H1 (cell line): ENCODE measurements at regions not wholly inside any gene's neighbourhood (a gene's known extent, or its start where the extent isn't known, plus 50 kb on each side); places are given as distances from the start of the nearest gene placed in this dataset.

Experiments used
- CTCF ChIA-PET: fragments of 300-600 bp; sonication (Branson Sonifier 250); formaldehyde crosslinking; loops from one replicate; lab custom pipeline; 2021; ENCODE audit not compliant: partially characterized antibody; lab: Charles Lee
- POLR2A ChIA-PET: fragments of 300-600 bp; sonication (Branson Sonifier 250); formaldehyde crosslinking; loops from one replicate; lab custom pipeline; 2021; ENCODE audit warnings: inconsistent platforms; ENCODE audit not compliant: partially characterized antibody; lab: Charles Lee
- DNase-seq, 2 experiments: peaks; one replicate each; pipeline versions ENCODE4 v3.0.0 to v3.0.0-alpha.2; 2010 to 2022; ENCODE audit warnings: low spot score in 2 of 2, low read depth in 1 of 2, mixed read lengths in 1 of 2
- FAIRE-seq: peaks from 2 replicates; lab custom pipeline; 2011; peaks lifted over from hg19 to GRCh38; lab: Jason Lieb, UNC
- H2AFZ ChIP-seq: 2 replicates; pipeline ENCODE4 v1.8.1; 2012; ENCODE audit warnings: low read length, inconsistent platforms
- H2AK5ac ChIP-seq: 2 replicates; pipeline ENCODE4 v1.6.1; 2013; ENCODE audit warnings: low read depth, low read length
- H2BK120ac ChIP-seq: replicated peaks from 2 replicates; pipeline ENCODE3; 2013; ENCODE audit warnings: low read depth, low read length, inconsistent platforms
- H2BK12ac ChIP-seq: 2 replicates; pipeline ENCODE4 v1.6.1; 2013; ENCODE audit warnings: low read depth, low read length
- H2BK15ac ChIP-seq: 2 replicates; pipeline ENCODE4 v1.6.1; 2013; ENCODE audit warnings: low read length
- H2BK20ac ChIP-seq: 2 replicates; pipeline ENCODE4 v1.6.1; 2013; ENCODE audit warnings: low read length
- H2BK5ac ChIP-seq: 2 replicates; pipeline ENCODE4 v1.6.1; 2013; ENCODE audit warnings: low read depth, low read length
- H3K14ac ChIP-seq: 2 replicates; pipeline ENCODE4 v1.6.1; 2013; ENCODE audit warnings: inconsistent platforms; ENCODE audit not compliant: insufficient read length
- H3K18ac ChIP-seq: 2 replicates; pipeline ENCODE4 v1.6.1; 2013; ENCODE audit warnings: low read length; ENCODE audit errors: extremely low read depth
- H3K23ac ChIP-seq: 2 replicates; pipeline ENCODE4 v1.6.1; 2013; ENCODE audit warnings: inconsistent platforms; ENCODE audit not compliant: insufficient read length
- H3K23me2 ChIP-seq: 2 replicates; pipeline ENCODE4 v1.6.1; 2013; ENCODE audit warnings: low read depth, low read length
- H3K27ac ChIP-seq: 2 replicates; pipeline ENCODE4 v1.6.1; 2011; ENCODE audit warnings: low read depth, low read length, inconsistent platforms
- H3K27me3 ChIP-seq, 4 experiments: replicated peaks in 1 of 4; 1 replicate in 1 of 4; 2 replicates in 3 of 4; pipeline versions ENCODE4 v1.6.1 to v1.8.1; 2011 to 2013; ENCODE audit warnings: low read length in 3 of 4, mild to moderate bottlenecking in 3 of 4, inconsistent platforms in 2 of 4, mixed read lengths in 2 of 4, moderate library complexity in 1 of 4; ENCODE audit not compliant: control insufficient read depth in 3 of 4, insufficient read depth in 3 of 4; ENCODE audit errors: extremely low read depth in 1 of 4
- H3K36me3 ChIP-seq, 4 experiments: 2 replicates each; pipeline versions ENCODE4 v1.6.1 to v1.8.1; 2011 to 2013; ENCODE audit warnings: mild to moderate bottlenecking in 4 of 4, low read length in 3 of 4, moderate library complexity in 2 of 4, control low read depth in 1 of 4, inconsistent platforms in 1 of 4; ENCODE audit not compliant: insufficient read depth in 4 of 4, control insufficient read depth in 2 of 4
- H3K4ac ChIP-seq: replicated peaks from 2 replicates; pipeline ENCODE3; 2013; ENCODE audit warnings: low read length, low read depth, mixed read lengths, inconsistent platforms; ENCODE audit not compliant: insufficient read length
- H3K4me1 ChIP-seq, 4 experiments: replicated peaks in 1 of 4; 1 replicate in 1 of 4; 2 replicates in 3 of 4; pipeline versions ENCODE4 v1.6.1 to v1.8.1; 2011 to 2013; ENCODE audit warnings: low read length in 3 of 4, inconsistent platforms in 2 of 4, mixed read lengths in 1 of 4; ENCODE audit not compliant: insufficient read depth in 4 of 4, control insufficient read depth in 3 of 4
- H3K4me2 ChIP-seq, 2 experiments: 2 replicates each; pipeline versions ENCODE4 v1.6.1 to v1.8.1; 2011 to 2013; ENCODE audit warnings: low read depth in 2 of 2, low read length in 2 of 2, control low read depth in 1 of 2, inconsistent platforms in 1 of 2, mild to moderate bottlenecking in 1 of 2; ENCODE audit not compliant: insufficient read depth in 1 of 2
- H3K4me3 ChIP-seq, 4 experiments: fragments of 200-600, 300-600 bp in 1 of 4; sonication (generic), shearing (Covaris generic), sonication (Bioruptor Twin) in 1 of 4; 2 replicates each; pipeline versions ENCODE4 v1.5.1 to v1.8.1; 2011 to 2016; ENCODE audit warnings: low read length in 4 of 4, low read depth in 3 of 4, control low read depth in 2 of 4, inconsistent platforms in 2 of 4, mild to moderate bottlenecking in 2 of 4, mixed read lengths in 1 of 4, moderate library complexity in 1 of 4; ENCODE audit not compliant: insufficient read depth in 2 of 4; ENCODE audit errors: extremely low read depth in 1 of 4
- H3K56ac ChIP-seq: replicated peaks from 2 replicates; pipeline ENCODE3; 2013; ENCODE audit warnings: low read depth, mild to moderate bottlenecking, mixed read lengths, low read length, inconsistent platforms; ENCODE audit not compliant: insufficient read length
- H3K79me1 ChIP-seq: 2 replicates; pipeline ENCODE4 v1.6.1; 2013; ENCODE audit warnings: low read depth, low read length, control low read depth
- H3K79me2 ChIP-seq, 2 experiments: 2 replicates each; pipeline versions ENCODE4 v1.6.1 to v1.8.1; 2012 to 2013; ENCODE audit warnings: low read length in 2 of 2, mild to moderate bottlenecking in 2 of 2, inconsistent platforms in 1 of 2; ENCODE audit not compliant: insufficient read depth in 2 of 2, control insufficient read depth in 1 of 2
- H3K9ac ChIP-seq, 4 experiments: replicated peaks in 1 of 4; 1 replicate in 1 of 4; 2 replicates in 3 of 4; pipeline versions ENCODE4 v1.6.1 to v1.8.1; 2011 to 2013; ENCODE audit warnings: low read depth in 3 of 4, low read length in 3 of 4, control low read depth in 2 of 4, mild to moderate bottlenecking in 2 of 4, moderate library complexity in 2 of 4, inconsistent platforms in 1 of 4; ENCODE audit errors: extremely low read depth in 1 of 4
- H3K9me3 ChIP-seq, 2 experiments: 2 replicates each; pipeline versions ENCODE4 v1.6.1 to v1.8.1; 2012 to 2013; ENCODE audit warnings: mild to moderate bottlenecking in 2 of 2, moderate library complexity in 2 of 2, control low read depth in 1 of 2, inconsistent platforms in 1 of 2, low read depth in 1 of 2, low read length in 1 of 2, mixed read lengths in 1 of 2; ENCODE audit not compliant: insufficient read depth in 2 of 2
- H4K20me1 ChIP-seq, 2 experiments: replicated peaks in 1 of 2; 2 replicates each; pipeline versions ENCODE3 to v1.8.1; 2011 to 2013; ENCODE audit warnings: inconsistent platforms in 2 of 2, low read length in 2 of 2, mild to moderate bottlenecking in 1 of 2; ENCODE audit not compliant: insufficient read depth in 2 of 2, control insufficient read depth in 1 of 2
- H4K5ac ChIP-seq: 2 replicates; pipeline ENCODE4 v1.6.1; 2013; ENCODE audit warnings: low read length, low read depth, mixed read lengths, inconsistent platforms; ENCODE audit not compliant: insufficient read length
- H4K8ac ChIP-seq: 2 replicates; pipeline ENCODE4 v1.8.0; 2013; ENCODE audit warnings: mild to moderate bottlenecking, moderate library complexity, low read length, inconsistent platforms; ENCODE audit not compliant: insufficient read depth; ENCODE audit errors: extremely low read depth
- H4K91ac ChIP-seq: replicated peaks from 2 replicates; pipeline ENCODE3; 2013; ENCODE audit warnings: low read length, mixed read lengths, inconsistent platforms; ENCODE audit not compliant: insufficient read length
- BCL11A ChIP-seq, 2 experiments: IDR thresholded peaks; one replicate each; pipeline ENCODE4 v1.6.1; 2011; ENCODE audit warnings: low read depth in 2 of 2, low read length in 2 of 2, mild to moderate bottlenecking in 2 of 2
- CEBPB ChIP-seq: IDR thresholded peaks from 2 replicates; pipeline ENCODE4 v1.6.1; 2012; ENCODE audit warnings: low read depth, low read length
- EZH2 ChIP-seq: fragments of 200-600 bp; sonication (generic); IDR thresholded peaks from 2 replicates; pipeline ENCODE4 v1.7.1; 2012; ENCODE audit warnings: low read depth, mild to moderate bottlenecking, moderate library complexity, low read length, inconsistent platforms; ENCODE audit not compliant: severe bottlenecking
- RFX5 ChIP-seq: IDR thresholded peaks from 2 replicates; pipeline ENCODE4 v1.6.1; 2011; ENCODE audit warnings: low read depth, low read length, improper control_type of control experiment, borderline replicate concordance
- SIRT6 ChIP-seq: IDR thresholded peaks from one replicate; pipeline ENCODE4 v1.7.1; 2012; ENCODE audit warnings: low read length, inconsistent platforms
- TBP ChIP-seq: IDR thresholded peaks from 2 replicates; pipeline ENCODE4 v1.6.1; 2011; ENCODE audit warnings: low read depth, low read length, improper control_type of control experiment
- YY1 ChIP-seq: IDR thresholded peaks from 2 replicates; pipeline ENCODE4 v1.6.1; 2011; ENCODE audit warnings: low read depth, mild to moderate bottlenecking, low read length
- ZNF274 ChIP-seq: IDR thresholded peaks from 2 replicates; pipeline ENCODE4 v1.7.0; 2012; ENCODE audit warnings: low read length, borderline replicate concordance; ENCODE audit errors: extremely low read depth
- WGBS, 2 experiments: shearing (Covaris generic) in 1 of 2; methylation state at CpG; one replicate each; pipeline versions ENCODE4 v1.1.6 to v1.1.7; 2013 to 2015; ENCODE audit warnings: low lambda C conversion rate in 2 of 2, mixed read lengths in 2 of 2, inconsistent platforms in 1 of 2, low coverage in 1 of 2, missing lambda C conversion rate in 1 of 2; ENCODE audit not compliant: insufficient replicate concordance in 2 of 2, insufficient coverage in 1 of 2, insufficient read length in 1 of 2; ENCODE audit errors: extremely low coverage in 1 of 2, missing lambda C conversion rate in 1 of 2; 5-methylcytosine and 5-hydroxymethylcytosine counted together
- TF ChIP-seq, protein P1 (sequence below): IDR thresholded peaks from 2 replicates; pipeline ENCODE4 v1.6.1; 2012; ENCODE audit warnings: low read length, inconsistent platforms
- TF ChIP-seq, protein P2 (sequence below): IDR thresholded peaks from 2 replicates; pipeline ENCODE4 v1.6.1; 2012; ENCODE audit warnings: inconsistent platforms

DNA sequence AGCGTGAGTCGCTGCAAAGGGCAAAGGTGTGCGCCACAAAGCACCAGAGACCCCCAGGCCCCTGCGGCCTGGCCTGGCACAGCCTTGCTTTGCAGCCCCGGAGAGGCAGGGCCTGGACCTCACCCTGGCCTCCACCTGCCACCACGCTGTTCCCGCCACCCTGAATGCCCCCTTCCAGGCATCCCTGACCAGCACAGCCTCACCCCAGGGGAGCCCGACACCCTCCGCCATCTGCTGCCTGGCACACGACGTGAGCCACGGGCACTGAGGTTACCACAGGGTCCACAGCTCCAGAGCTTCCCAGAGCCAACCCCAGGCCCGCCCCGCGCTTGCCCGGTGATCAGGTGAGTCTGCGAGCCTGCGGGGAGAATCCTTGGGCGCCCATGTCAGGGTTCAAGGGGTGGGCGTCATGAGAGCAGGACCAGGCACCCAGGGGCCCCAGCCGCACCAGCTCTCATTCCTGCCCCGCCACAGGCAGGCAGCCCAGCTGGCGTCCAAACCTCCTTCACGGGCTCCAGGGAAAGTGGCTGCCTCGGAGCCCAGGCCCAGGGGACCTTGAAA is 171.3 kb downstream of the BRD1 start:
- Histone ChIP-seq H3K79me1 (no peaks in the 10 kb centered on the region), H3K4me1 (peaks cover 0 to 7% (median 4%) of the 10 kb centered on the region in 4 experiments; a peak in 5 of 7 replicates), H2BK120ac (no peak overlapping the region), H2BK20ac (no peak overlapping the region), H3K27me3 (no peaks in the 10 kb centered on the region), H2BK12ac (no peak overlapping the region), H3K4me2 (no peak overlapping the region), H2BK5ac (no peak overlapping the region), H3K9me3 (no peaks in the 10 kb centered on the region), H3K14ac (no peak overlapping the region), H3K36me3 (no peaks in the 10 kb centered on the region), H3K56ac (no peak overlapping the region), H3K4ac (no peak overlapping the region), H4K5ac (no peak overlapping the region), H3K18ac (no peak overlapping the region), H2BK15ac (no peak overlapping the region), H2AK5ac (no peak overlapping the region), H4K20me1 (no peaks in the 10 kb centered on the region), H3K79me2 (no peaks in the 10 kb centered on the region), H4K8ac (no peak overlapping the region), H4K91ac (no peak overlapping the region), H3K23me2 (no peaks in the 10 kb centered on the region), H3K9ac (no peak overlapping the region), H3K23ac (no peak overlapping the region), H3K4me3 (no peak overlapping the region), H3K27ac (no peak overlapping the region), H2AFZ (no peak overlapping the region)
- POLR2A ChIA-PET = no interaction called here
- CTCF ChIA-PET = no interaction called here
- DNase-seq = no peak
- FAIRE-seq = no peak
- 89% methylated on average over 15 of the region's 25 CpGs; no CpG with 5 or more reads in 1 of the 2 experiments for WGBS, 2 experiments
- TF ChIP-seq, protein P1, sequence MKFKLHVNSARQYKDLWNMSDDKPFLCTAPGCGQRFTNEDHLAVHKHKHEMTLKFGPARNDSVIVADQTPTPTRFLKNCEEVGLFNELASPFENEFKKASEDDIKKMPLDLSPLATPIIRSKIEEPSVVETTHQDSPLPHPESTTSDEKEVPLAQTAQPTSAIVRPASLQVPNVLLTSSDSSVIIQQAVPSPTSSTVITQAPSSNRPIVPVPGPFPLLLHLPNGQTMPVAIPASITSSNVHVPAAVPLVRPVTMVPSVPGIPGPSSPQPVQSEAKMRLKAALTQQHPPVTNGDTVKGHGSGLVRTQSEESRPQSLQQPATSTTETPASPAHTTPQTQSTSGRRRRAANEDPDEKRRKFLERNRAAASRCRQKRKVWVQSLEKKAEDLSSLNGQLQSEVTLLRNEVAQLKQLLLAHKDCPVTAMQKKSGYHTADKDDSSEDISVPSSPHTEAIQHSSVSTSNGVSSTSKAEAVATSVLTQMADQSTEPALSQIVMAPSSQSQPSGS = no peak
- TF ChIP-seq RFX5 (no peak), SIRT6 (no peak), CEBPB (no peak), EZH2 (no peak), BCL11A (IDR thresholded peaks at IDR 0.05; ENCODE audit: low read depth in 2 of 2, low read length in 2 of 2) (no peak), ZNF274 (no peak), YY1 (no peak), TBP (no peak)
- TF ChIP-seq, protein P2, sequence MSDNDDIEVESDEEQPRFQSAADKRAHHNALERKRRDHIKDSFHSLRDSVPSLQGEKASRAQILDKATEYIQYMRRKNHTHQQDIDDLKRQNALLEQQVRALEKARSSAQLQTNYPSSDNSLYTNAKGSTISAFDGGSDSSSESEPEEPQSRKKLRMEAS = no peak
